ENCODE measurements at regions not wholly inside any gene's neighbourhood (a gene's known extent, or its start where the extent isn't known, plus 50 kb on each side); places are given as distances from the start of the nearest gene placed in this dataset.

- Histone ChIP-seq H4K8ac (ENCODE audit: low read depth, low read length) (no peak overlapping the region), H2AK5ac (ENCODE audit: low read length) (no peak overlapping the region), H3K4me2 (ENCODE audit: low read length) (no peak overlapping the region), H3K4me3 (ENCODE audit: low read length) (no peak overlapping the region), H2BK120ac (ENCODE audit: low read depth, low read length) (no peak overlapping the region), H3K79me1 (ENCODE audit: low read length) (no peaks in the 10 kb centered on the region), H3K79me2 (ENCODE audit: control insufficient read depth, insufficient read depth, low read length) (no peaks in the 10 kb centered on the region), H3K4ac (ENCODE audit: low read depth, low read length) (no peak overlapping the region), H3K18ac (ENCODE audit: low read length) (no peak overlapping the region), H4K5ac (ENCODE audit: low read length) (no peak overlapping the region), H3K56ac (ENCODE audit: low read length) (no peak overlapping the region), H2BK5ac (ENCODE audit: low read length) (no peak overlapping the region), H3K27me3 (ENCODE audit: insufficient read depth, low read length, poor library complexity) (no peaks in the 10 kb centered on the region), H3K36me3 (ENCODE audit: control insufficient read depth, insufficient read depth, low read length) (no peaks in the 10 kb centered on the region), H3K23ac (ENCODE audit: low read length) (no peak overlapping the region), H3K27ac (ENCODE audit: low read depth, low read length) (no peak overlapping the region), H3K9ac (ENCODE audit: low read length) (no peak overlapping the region), H2BK15ac (replicated peaks; ENCODE audit: low read depth) (no peak overlapping the region), H3K4me1 (ENCODE audit: control insufficient read depth, low read depth, low read length) (peaks cover 2% of the 10 kb centered on the region)
- no peak for DNase-seq
- no CpG with 5 or more reads among the region's 6 CpGs for WGBS (ENCODE audit: extremely low coverage, insufficient coverage, low lambda C conversion rate)
Observed at GRCh38 chr1:22258698-22259097, 115.8 kb upstream of the WNT4 start.

GRCh38 chr1:22259551-22260282 is 116.8 kb upstream of the WNT4 start:
- H3K36me3 ChIP-seq (ENCODE audit: control insufficient read depth, insufficient read depth, low read length), result no peaks in the 10 kb centered on the region
- no peaks in the 10 kb centered on the region for H3K27me3 ChIP-seq (ENCODE audit: insufficient read depth, low read length, poor library complexity)
- no peak for DNase-seq
- H3K4ac ChIP-seq (ENCODE audit: low read depth, low read length), result no peak overlapping the region
- H3K4me3 ChIP-seq (ENCODE audit: low read length), result no peak overlapping the region
- no peak overlapping the region for H3K4me2 ChIP-seq (ENCODE audit: low read length)
- no peak overlapping the region for H2BK120ac ChIP-seq (ENCODE audit: low read depth, low read length)
- H3K23ac ChIP-seq (ENCODE audit: low read length), result no peak overlapping the region
- no peak overlapping the region for H3K56ac ChIP-seq (ENCODE audit: low read length)
- H2AK5ac ChIP-seq (ENCODE audit: low read length), result no peak overlapping the region
- H3K18ac ChIP-seq (ENCODE audit: low read length), result no peak overlapping the region
- H3K27ac ChIP-seq (ENCODE audit: low read depth, low read length), result no peak overlapping the region
- no peaks in the 10 kb centered on the region for H3K79me2 ChIP-seq (ENCODE audit: control insufficient read depth, insufficient read depth, low read length)
- no peak overlapping the region for H3K9ac ChIP-seq (ENCODE audit: low read length)
- H2BK15ac ChIP-seq (replicated peaks; ENCODE audit: low read depth), result no peak overlapping the region
- WGBS (ENCODE audit: extremely low coverage, insufficient coverage, low lambda C conversion rate), result no CpG with 5 or more reads among the region's 18 CpGs
- H3K79me1 ChIP-seq (ENCODE audit: low read length), result no peaks in the 10 kb centered on the region
- no peak overlapping the region for H4K5ac ChIP-seq (ENCODE audit: low read length)
- peaks cover 2% of the 10 kb centered on the region for H3K4me1 ChIP-seq (ENCODE audit: control insufficient read depth, low read depth, low read length)
- no peak overlapping the region for H2BK5ac ChIP-seq (ENCODE audit: low read length)
- H4K8ac ChIP-seq (ENCODE audit: low read depth, low read length), result no peak overlapping the region

GRCh38 chr1:22260860-22261432 is 118.0 kb upstream of the WNT4 start:
- H3K79me2 ChIP-seq (ENCODE audit: control insufficient read depth, insufficient read depth, low read length), result no peaks in the 10 kb centered on the region
- no peak overlapping the region for H3K4ac ChIP-seq (ENCODE audit: low read depth, low read length)
- H2BK120ac ChIP-seq (ENCODE audit: low read depth, low read length), result no peak overlapping the region
- no peak for DNase-seq
- H2BK15ac ChIP-seq (replicated peaks; ENCODE audit: low read depth), result no peak overlapping the region
- H3K4me2 ChIP-seq (ENCODE audit: low read length), result no peak overlapping the region
- no peak overlapping the region for H3K27ac ChIP-seq (ENCODE audit: low read depth, low read length)
- no CpG with 5 or more reads among the region's 21 CpGs for WGBS (ENCODE audit: extremely low coverage, insufficient coverage, low lambda C conversion rate)
- no peaks in the 10 kb centered on the region for H3K27me3 ChIP-seq (ENCODE audit: insufficient read depth, low read length, poor library complexity)
- H3K4me3 ChIP-seq (ENCODE audit: low read length), result no peak overlapping the region
- no peaks in the 10 kb centered on the region for H3K36me3 ChIP-seq (ENCODE audit: control insufficient read depth, insufficient read depth, low read length)
- H3K79me1 ChIP-seq (ENCODE audit: low read length), result no peaks in the 10 kb centered on the region
- no peak overlapping the region for H3K56ac ChIP-seq (ENCODE audit: low read length)
- H3K23ac ChIP-seq (ENCODE audit: low read length), result no peak overlapping the region
- no peak overlapping the region for H3K18ac ChIP-seq (ENCODE audit: low read length)
- no peak overlapping the region for H4K5ac ChIP-seq (ENCODE audit: low read length)
- peaks cover 3% of the 10 kb centered on the region for H3K4me1 ChIP-seq (ENCODE audit: control insufficient read depth, low read depth, low read length)
- H2BK5ac ChIP-seq (ENCODE audit: low read length), result no peak overlapping the region
- no peak overlapping the region for H3K9ac ChIP-seq (ENCODE audit: low read length)
- no peak overlapping the region for H4K8ac ChIP-seq (ENCODE audit: low read depth, low read length)
- H2AK5ac ChIP-seq (ENCODE audit: low read length), result no peak overlapping the region

GRCh38 chr1:22261580-22261979 is 118.7 kb upstream of the WNT4 start:
- Histone ChIP-seq H3K27me3 (ENCODE audit: insufficient read depth, low read length, poor library complexity) (no peaks in the 10 kb centered on the region), H3K18ac (ENCODE audit: low read length) (no peak overlapping the region), H3K4me2 (ENCODE audit: low read length) (no peak overlapping the region), H3K9ac (ENCODE audit: low read length) (no peak overlapping the region), H4K8ac (ENCODE audit: low read depth, low read length) (no peak overlapping the region), H3K4ac (ENCODE audit: low read depth, low read length) (no peak overlapping the region), H3K36me3 (ENCODE audit: control insufficient read depth, insufficient read depth, low read length) (no peaks in the 10 kb centered on the region), H3K79me2 (ENCODE audit: control insufficient read depth, insufficient read depth, low read length) (no peaks in the 10 kb centered on the region), H3K23ac (ENCODE audit: low read length) (no peak overlapping the region), H2BK120ac (ENCODE audit: low read depth, low read length) (no peak overlapping the region), H3K4me3 (ENCODE audit: low read length) (no peak overlapping the region), H3K79me1 (ENCODE audit: low read length) (no peaks in the 10 kb centered on the region), H2AK5ac (ENCODE audit: low read length) (no peak overlapping the region), H3K27ac (ENCODE audit: low read depth, low read length) (no peak overlapping the region), H3K56ac (ENCODE audit: low read length) (no peak overlapping the region), H4K5ac (ENCODE audit: low read length) (no peak overlapping the region), H2BK5ac (ENCODE audit: low read length) (no peak overlapping the region), H2BK15ac (replicated peaks; ENCODE audit: low read depth) (no peak overlapping the region), H3K4me1 (ENCODE audit: control insufficient read depth, low read depth, low read length) (peaks cover 3% of the 10 kb centered on the region)
- no CpG with 5 or more reads among the region's 7 CpGs for WGBS (ENCODE audit: extremely low coverage, insufficient coverage, low lambda C conversion rate)
- DNase-seq, result no peak

- Histone ChIP-seq H3K27ac (ENCODE audit: low read depth, low read length) (no peak overlapping the region), H3K18ac (ENCODE audit: low read length) (no peak overlapping the region), H3K4ac (ENCODE audit: low read depth, low read length) (no peak overlapping the region), H2BK5ac (ENCODE audit: low read length) (no peak overlapping the region), H3K27me3 (ENCODE audit: insufficient read depth, low read length, poor library complexity) (no peaks in the 10 kb centered on the region), H2BK120ac (ENCODE audit: low read depth, low read length) (no peak overlapping the region), H3K79me1 (ENCODE audit: low read length) (no peaks in the 10 kb centered on the region), H3K23ac (ENCODE audit: low read length) (no peak overlapping the region), H2BK15ac (replicated peaks; ENCODE audit: low read depth) (no peak overlapping the region), H2AK5ac (ENCODE audit: low read length) (no peak overlapping the region), H4K5ac (ENCODE audit: low read length) (no peak overlapping the region), H3K79me2 (ENCODE audit: control insufficient read depth, insufficient read depth, low read length) (no peaks in the 10 kb centered on the region), H3K4me3 (ENCODE audit: low read length) (no peak overlapping the region), H3K56ac (ENCODE audit: low read length) (no peak overlapping the region), H3K9ac (ENCODE audit: low read length) (no peak overlapping the region), H4K8ac (ENCODE audit: low read depth, low read length) (no peak overlapping the region), H3K4me2 (ENCODE audit: low read length) (no peak overlapping the region), H3K4me1 (ENCODE audit: control insufficient read depth, low read depth, low read length) (peaks cover 3% of the 10 kb centered on the region), H3K36me3 (ENCODE audit: control insufficient read depth, insufficient read depth, low read length) (no peaks in the 10 kb centered on the region)
- DNase-seq, result peak; percentile 94
- WGBS (ENCODE audit: extremely low coverage, insufficient coverage, low lambda C conversion rate), result no CpG with 5 or more reads among the region's 8 CpGs
Observed at GRCh38 chr1:22262583-22262982, 119.7 kb upstream of the WNT4 start.

GRCh38 chr1:22263359-22263758 is 120.5 kb upstream of the WNT4 start:
- WGBS (ENCODE audit: extremely low coverage, insufficient coverage, low lambda C conversion rate), result no CpG with 5 or more reads among the region's 10 CpGs
- Histone ChIP-seq H2BK5ac (ENCODE audit: low read length) (no peak overlapping the region), H3K27me3 (ENCODE audit: insufficient read depth, low read length, poor library complexity) (no peaks in the 10 kb centered on the region)

More at GRCh38 chr1:22263359-22263758, 120.5 kb upstream of the WNT4 start:
- DNase-seq, result no peak
- no peak overlapping the region for H3K4me3 ChIP-seq (ENCODE audit: low read length)
- H3K27ac ChIP-seq (ENCODE audit: low read depth, low read length), result no peak overlapping the region
- H3K79me2 ChIP-seq (ENCODE audit: control insufficient read depth, insufficient read depth, low read length), result no peaks in the 10 kb centered on the region
- H3K79me1 ChIP-seq (ENCODE audit: low read length), result no peaks in the 10 kb centered on the region
- no peak overlapping the region for H2BK120ac ChIP-seq (ENCODE audit: low read depth, low read length)
- H3K36me3 ChIP-seq (ENCODE audit: control insufficient read depth, insufficient read depth, low read length), result no peaks in the 10 kb centered on the region
- no peak overlapping the region for H4K5ac ChIP-seq (ENCODE audit: low read length)
- no peak overlapping the region for H2BK15ac ChIP-seq (replicated peaks; ENCODE audit: low read depth)
- peaks cover 3% of the 10 kb centered on the region for H3K4me1 ChIP-seq (ENCODE audit: control insufficient read depth, low read depth, low read length)
- peak overlapping the region; percentile 20 for H3K56ac ChIP-seq (ENCODE audit: low read length)
- H3K23ac ChIP-seq (ENCODE audit: low read length), result no peak overlapping the region
- H2AK5ac ChIP-seq (ENCODE audit: low read length), result no peak overlapping the region
- H3K4ac ChIP-seq (ENCODE audit: low read depth, low read length), result no peak overlapping the region
- no peak overlapping the region for H3K4me2 ChIP-seq (ENCODE audit: low read length)
- no peak overlapping the region for H4K8ac ChIP-seq (ENCODE audit: low read depth, low read length)
- no peak overlapping the region for H3K9ac ChIP-seq (ENCODE audit: low read length)
- H3K18ac ChIP-seq (ENCODE audit: low read length), result no peak overlapping the region

Data from mesendoderm (in vitro differentiated cells).